ENCODE measurements at regions not wholly inside any gene's neighbourhood (a gene's known extent, or its start where the extent isn't known, plus 50 kb on each side); places are given as distances from the start of the nearest gene placed in this dataset.

DNA sequence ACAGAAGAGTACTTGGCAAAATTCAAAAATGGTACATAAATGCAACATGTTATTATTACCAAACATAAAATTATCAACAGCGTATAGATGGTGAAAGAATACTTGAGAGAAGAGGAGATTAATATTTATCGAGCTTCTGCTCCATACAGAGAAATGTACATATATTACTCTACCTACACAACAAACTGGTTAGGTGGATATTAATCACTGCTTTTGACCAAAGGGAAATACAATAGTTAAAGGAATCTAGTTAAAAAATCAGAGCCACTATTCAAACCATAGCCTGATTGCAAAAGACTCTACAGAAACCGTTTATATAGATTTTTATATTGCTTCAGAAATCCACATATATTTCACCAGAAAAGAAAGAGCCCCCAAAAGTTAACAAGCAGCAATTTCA, 379.3 kb upstream of the PRMT6 start:
- no peak for TF ChIP-seq CTCF (IDR thresholded peaks at IDR 0.05)
- TF ChIP-seq EZH2 (IDR thresholded peaks at IDR 0.05; ENCODE audit: borderline replicate concordance, insufficient read depth, low read depth, low read length, poor library complexity, severe bottlenecking), result no peak
